Endothelial cell of umbilical vein (primary cell): ENCODE measurements at regions not wholly inside any gene's neighbourhood (a gene's known extent, or its start where the extent isn't known, plus 50 kb on each side); places are given as distances from the start of the nearest gene placed in this dataset.

ENCODE experiments used
- BruUV-seq: library from RNA; stranded (reverse); fragments of 400-500 nt; replicated peaks from 2 replicates; lab custom pipeline; 2021; lab: Mats Ljungman, UMichigan
- CTCF ChIA-PET: fragments of 300-600, 350-600 bp; sonication (Branson Sonifier 250); formaldehyde crosslinking; loops from one replicate; lab custom pipeline; 2021; ENCODE audit warnings: antibody characterized with exemption, inconsistent platforms; lab: Charles Lee
- POLR2A ChIA-PET: fragments of 300-600, 350-600 bp; sonication (Branson Sonifier 250); formaldehyde crosslinking; loops from one replicate; lab custom pipeline; 2021; ENCODE audit warnings: antibody characterized with exemption, inconsistent platforms; lab: Charles Lee
- DNase-seq: peaks from one replicate; pipeline ENCODE4 v3.0.0-alpha.2; 2011; ENCODE audit warnings: low read depth, low spot score
- FAIRE-seq: peaks from 2 replicates; lab custom pipeline; 2011; peaks lifted over from hg19 to GRCh38; lab: Jason Lieb, UNC
- H2AFZ ChIP-seq: 2 replicates; pipeline ENCODE4 v1.6.0; 2012; ENCODE audit warnings: low read depth, low read length, control low read depth, inconsistent platforms
- H3K27ac ChIP-seq: 2 replicates; pipeline ENCODE4 v1.5.1; 2011; ENCODE audit warnings: low read depth, mild to moderate bottlenecking, control low read depth, low read length, moderate library complexity; ENCODE audit not compliant: insufficient read depth
- H3K27me3 ChIP-seq, 2 experiments: 2 replicates each; pipeline versions ENCODE4 v1.6.0 to v1.6.1; 2011; ENCODE audit warnings: low read length in 2 of 2, mixed read lengths in 1 of 2; ENCODE audit not compliant: control insufficient read depth in 2 of 2, insufficient read depth in 2 of 2
- H3K36me3 ChIP-seq, 2 experiments: 2 replicates in 1 of 2; 3 replicates in 1 of 2; pipeline ENCODE4 v1.5.1; 2011; ENCODE audit warnings: low read length in 2 of 2, mild to moderate bottlenecking in 1 of 2, moderate library complexity in 1 of 2; ENCODE audit not compliant: control insufficient read depth in 2 of 2, insufficient read depth in 2 of 2; ENCODE audit errors: extremely low read depth in 1 of 2
- H3K4me1 ChIP-seq: 3 replicates; pipeline ENCODE4 v1.5.1; 2011; ENCODE audit warnings: mild to moderate bottlenecking, low read length; ENCODE audit not compliant: control insufficient read depth, insufficient read depth; ENCODE audit errors: extremely low read depth
- H3K4me2 ChIP-seq: 2 replicates; pipeline ENCODE4 v1.6.1; 2011; ENCODE audit warnings: low read length, control low read depth, mixed read lengths; ENCODE audit not compliant: insufficient read depth
- H3K4me3 ChIP-seq, 3 experiments: fragments of 200-600 bp in 1 of 3; sonication (generic), shearing (Covaris generic) in 1 of 3; replicated peaks in 1 of 3; 2 replicates each; pipeline ENCODE4 v1.5.1; 2011 to 2016; ENCODE audit warnings: control low read depth in 3 of 3, low read length in 3 of 3, mild to moderate bottlenecking in 2 of 3, inconsistent platforms in 1 of 3, low read depth in 1 of 3, moderate library complexity in 1 of 3; ENCODE audit not compliant: insufficient read depth in 1 of 3
- H3K79me2 ChIP-seq: 2 replicates; pipeline ENCODE4 v1.6.0; 2012; ENCODE audit warnings: low read length, inconsistent platforms; ENCODE audit not compliant: control insufficient read depth, insufficient read depth
- H3K9ac ChIP-seq: replicated peaks from 2 replicates; pipeline ENCODE3; 2011; ENCODE audit warnings: low read length, control low read depth; ENCODE audit not compliant: insufficient read depth; ENCODE audit errors: extremely low read depth
- H3K9me1 ChIP-seq: replicated peaks from 3 replicates; pipeline ENCODE4 v1.6.0; 2011; ENCODE audit warnings: mild to moderate bottlenecking, low read length; ENCODE audit not compliant: control insufficient read depth, insufficient read depth; ENCODE audit errors: extremely low read depth
- H3K9me3 ChIP-seq: replicated peaks from 2 replicates; pipeline ENCODE4 v1.5.1; 2012; ENCODE audit warnings: low read length, inconsistent platforms; ENCODE audit not compliant: control insufficient read depth, insufficient read depth
- H4K20me1 ChIP-seq: replicated peaks from 2 replicates; pipeline ENCODE3; 2011; ENCODE audit warnings: mild to moderate bottlenecking, low read length; ENCODE audit not compliant: control insufficient read depth, insufficient read depth; ENCODE audit errors: extremely low read depth
- CTCF ChIP-seq, 2 donors: IDR thresholded peaks; 1 replicate in 1 of 2; 2 replicates in 1 of 2; pipeline ENCODE4 v1.5.1; 2011; ENCODE audit warnings: low read length in 2 of 2, mild to moderate bottlenecking in 2 of 2, moderate library complexity in 2 of 2, control low read depth in 1 of 2, inconsistent platforms in 1 of 2, low read depth in 1 of 2; ENCODE audit not compliant: insufficient read depth in 1 of 2; ENCODE audit errors: extremely low read depth in 1 of 2
- EZH2 ChIP-seq: IDR thresholded peaks from 2 replicates; pipeline ENCODE4 v1.6.1; 2012; ENCODE audit warnings: borderline replicate concordance, low read depth, mild to moderate bottlenecking, moderate library complexity, low read length, inconsistent platforms; ENCODE audit not compliant: severe bottlenecking
- FOS ChIP-seq: IDR thresholded peaks from 2 replicates; pipeline ENCODE4 v1.6.1; 2011; ENCODE audit warnings: mild to moderate bottlenecking, low read length, moderate library complexity, borderline replicate concordance; ENCODE audit not compliant: insufficient read depth
- GATA2 ChIP-seq: IDR thresholded peaks from 2 replicates; pipeline ENCODE4 v1.7.0; 2011; ENCODE audit warnings: low read depth, mild to moderate bottlenecking, moderate library complexity, mixed read lengths, low read length; ENCODE audit not compliant: insufficient read length, insufficient read depth
- JUN ChIP-seq: IDR thresholded peaks from 2 replicates; pipeline ENCODE4 v1.6.1; 2011; ENCODE audit warnings: borderline replicate concordance, low read depth; ENCODE audit not compliant: insufficient read length, insufficient read depth
- MAX ChIP-seq: IDR thresholded peaks from 2 replicates; pipeline ENCODE4 v1.6.1; 2011; ENCODE audit not compliant: insufficient read depth, insufficient read length
- MYC ChIP-seq: IDR thresholded peaks from one replicate; pipeline ENCODE4 v1.6.1; 2011; ENCODE audit warnings: mild to moderate bottlenecking, low read depth, low read length
- POLR2A ChIP-seq: IDR thresholded peaks from 2 replicates; pipeline ENCODE4 v1.6.1; 2012; ENCODE audit warnings: low read depth, mild to moderate bottlenecking, control low read depth, low read length
- POLR2AphosphoS5 ChIP-seq: IDR thresholded peaks from 2 replicates; pipeline ENCODE4 v1.6.1; 2012; ENCODE audit warnings: low read depth, mild to moderate bottlenecking, control low read depth, low read length, moderate library complexity; ENCODE audit not compliant: insufficient read depth
- dilution Hi-C: fragments of 300-500 bp; cut with MboI; formaldehyde crosslinking; loops from one replicate; pipeline ENCODE4 v1.15.0; 2019; ENCODE audit warnings: low sequenced_read_pairs; ENCODE audit not compliant: extremely low pct_ligation_motif_present
- intact Hi-C: fragments of 100-400 bp; cut with micrococcal nuclease; formaldehyde crosslinking; loops from one replicate; pipeline ENCODE4 v1.10.0; 2022

GRCh38 chr2:133871545-133872209 lies 303.4 kb upstream of the NCKAP5 start:
- Histone ChIP-seq H3K9ac (no peak overlapping the region), H3K27ac (no peak overlapping the region), H3K27me3 (peaks cover 3 to 6% of the 10 kb centered on the region in 2 experiments), H4K20me1 (no peaks in the 10 kb centered on the region), H3K4me1 (no peaks in the 10 kb centered on the region), H3K36me3 (no peaks in the 10 kb centered on the region), H3K9me3 (no peaks in the 10 kb centered on the region), H3K79me2 (no peaks in the 10 kb centered on the region), H3K4me3 (no peak overlapping the region), H2AFZ (no peak overlapping the region), H3K4me2 (no peak overlapping the region), H3K9me1 (no peaks in the 10 kb centered on the region)
- BruUV-seq, result no TSS peak
- FAIRE-seq (no peak), DNase-seq (no peak)
- TF ChIP-seq GATA2 (no peak), EZH2 (no peak), MYC (no peak), FOS (no peak), MAX (no peak), POLR2A (no peak), CTCF (IDR thresholded peaks at IDR 0.05; ENCODE audit: extremely low read depth in 1 of 2, insufficient read depth in 1 of 2, low read depth in 1 of 2, low read length in 2 of 2) (no peak), POLR2AphosphoS5 (no peak), JUN (no peak)
- POLR2A ChIA-PET, result no interaction called here
- dilution Hi-C loops, result no loop called here
- CTCF ChIA-PET, result no interaction called here
- intact Hi-C loops, result no loop called here
